KMS-11 (cell line): ENCODE measurements at regions not wholly inside any gene's neighbourhood (a gene's known extent, or its start where the extent isn't known, plus 50 kb on each side); places are given as distances from the start of the nearest gene placed in this dataset.

Experiments used
- H2AFZ ChIP-seq: fragments of 200-600 bp; sonication (generic); 2 replicates; pipeline ENCODE4 v1.6.1; 2016; ENCODE audit warnings: antibody characterized with exemption, mixed run types, low read depth
- H3K27ac ChIP-seq: fragments of 200-600 bp; sonication (generic); 2 replicates; pipeline ENCODE4 v1.6.1; 2016; ENCODE audit warnings: mild to moderate bottlenecking, mixed run types
- H3K27me3 ChIP-seq: fragments of 200-600 bp; sonication (generic); 2 replicates; pipeline ENCODE4 v1.6.1; 2017; ENCODE audit warnings: mild to moderate bottlenecking, low read depth, mixed run types, moderate library complexity; ENCODE audit not compliant: insufficient read depth
- H3K36me3 ChIP-seq: fragments of 200-600 bp; sonication (generic); 2 replicates; pipeline ENCODE4 v1.6.1; 2017; ENCODE audit warnings: mild to moderate bottlenecking, mixed run types; ENCODE audit not compliant: insufficient read depth
- H3K4me1 ChIP-seq: fragments of 200-600 bp; sonication (generic); 2 replicates; pipeline ENCODE4 v1.6.1; 2016; ENCODE audit warnings: mild to moderate bottlenecking, low read depth, mixed run types; ENCODE audit not compliant: poor library complexity, severe bottlenecking
- H3K4me2 ChIP-seq: fragments of 200-600 bp; sonication (generic); 2 replicates; pipeline ENCODE4 v1.7.0; 2016; ENCODE audit warnings: mild to moderate bottlenecking, mixed run types
- H3K4me3 ChIP-seq: fragments of 200-600 bp; sonication (generic); IDR thresholded peaks from 2 replicates; pipeline ENCODE4 v1.6.1; 2017; ENCODE audit warnings: low read depth, low read length, mixed read lengths; ENCODE audit not compliant: insufficient read depth
- H3K79me2 ChIP-seq: fragments of 200-600 bp; sonication (generic); 2 replicates; pipeline ENCODE4 v1.6.1; 2016; ENCODE audit warnings: low read depth, mixed run types; ENCODE audit not compliant: insufficient read depth
- H3K9ac ChIP-seq: fragments of 200-600 bp; sonication (generic); 2 replicates; pipeline ENCODE4 v1.6.1; 2016; ENCODE audit warnings: mild to moderate bottlenecking, mixed run types
- H4K20me1 ChIP-seq: fragments of 200-600 bp; sonication (generic); 2 replicates; pipeline ENCODE4 v1.6.1; 2016; ENCODE audit warnings: mild to moderate bottlenecking, mixed run types; ENCODE audit not compliant: insufficient read depth
- CTCF ChIP-seq: fragments of 200-600 bp; sonication (generic); conservative IDR thresholded peaks from 2 replicates; pipeline ENCODE4 v1.6.1; 2017; ENCODE audit warnings: low read depth, mild to moderate bottlenecking, antibody characterized with exemption, low read length, moderate library complexity, mixed read lengths

- H3K36me3 ChIP-seq, result no peaks in the 10 kb centered on the region
- H2AFZ ChIP-seq, result no peak overlapping the region
- TF ChIP-seq CTCF, result no peak
These were observed 248.5 kb downstream of the ATP23 start for GRCh38 chr12:58189893-58190292.

DNA sequence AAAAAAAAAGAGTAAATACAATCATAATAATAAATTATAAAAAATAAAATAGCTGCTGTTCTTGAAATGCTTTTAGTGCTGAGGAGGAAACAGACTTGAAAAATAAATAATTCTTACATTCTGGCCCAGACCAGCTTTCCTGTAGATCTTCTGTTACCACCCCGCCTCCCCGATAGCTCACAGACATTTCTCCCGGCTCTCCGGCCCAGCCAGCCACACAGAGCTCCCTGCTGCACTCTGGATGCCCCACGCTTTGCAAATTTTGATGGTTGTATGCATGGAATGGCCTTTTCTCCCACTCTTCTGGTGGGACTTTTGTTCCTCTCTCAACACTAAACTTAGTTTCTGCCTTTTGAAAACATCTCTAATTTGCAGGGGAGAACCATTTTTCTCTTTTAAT is 249.3 kb downstream of the ATP23 start:
- H3K4me3 ChIP-seq, result no peak overlapping the region
- H3K9ac ChIP-seq, result no peak overlapping the region
- H3K4me1 ChIP-seq, result no peaks in the 10 kb centered on the region
- H3K4me2 ChIP-seq, result no peak overlapping the region
- H3K27ac ChIP-seq, result no peak overlapping the region
- H3K27me3 ChIP-seq, result no peaks in the 10 kb centered on the region
- no peaks in the 10 kb centered on the region for H3K79me2 ChIP-seq
- no peaks in the 10 kb centered on the region for H4K20me1 ChIP-seq
- H2AFZ ChIP-seq, result no peak overlapping the region
- H3K36me3 ChIP-seq, result no peaks in the 10 kb centered on the region
- no peak for TF ChIP-seq CTCF

More at GRCh38 chr12:58189893-58190292, 248.5 kb downstream of the ATP23 start:
- Histone ChIP-seq H3K4me1 (no peaks in the 10 kb centered on the region), H3K4me2 (no peak overlapping the region), H3K27me3 (no peaks in the 10 kb centered on the region), H4K20me1 (no peaks in the 10 kb centered on the region), H3K4me3 (no peak overlapping the region), H3K27ac (no peak overlapping the region), H3K9ac (no peak overlapping the region), H3K79me2 (no peaks in the 10 kb centered on the region)

DNA sequence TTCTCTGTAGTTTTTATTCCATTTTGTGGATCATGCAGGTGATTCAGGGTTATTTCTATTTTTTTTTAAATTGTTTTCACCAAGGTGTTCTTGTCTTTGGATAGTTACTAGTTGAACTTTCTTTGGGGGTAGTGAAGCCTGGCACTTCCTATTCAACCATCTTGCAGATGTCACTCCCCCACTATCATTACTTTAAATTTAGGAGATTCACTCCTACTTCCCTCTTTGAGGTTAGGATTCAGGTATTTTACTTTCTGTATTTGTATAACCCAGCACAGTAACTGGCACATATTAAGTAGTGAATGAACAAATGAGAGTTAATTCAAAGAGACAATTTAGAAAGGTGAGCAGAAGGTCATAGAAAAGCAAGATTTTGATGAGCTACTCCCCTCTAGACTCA is 255.6 kb downstream of the ATP23 start:
- no peak for TF ChIP-seq CTCF
- no peaks in the 10 kb centered on the region for H3K36me3 ChIP-seq
- H3K79me2 ChIP-seq, result no peaks in the 10 kb centered on the region
- H3K4me2 ChIP-seq, result no peak overlapping the region
- H3K27me3 ChIP-seq, result no peaks in the 10 kb centered on the region
- H3K27ac ChIP-seq, result no peak overlapping the region
- H3K9ac ChIP-seq, result no peak overlapping the region
- H3K4me1 ChIP-seq, result no peaks in the 10 kb centered on the region
- H4K20me1 ChIP-seq, result no peaks in the 10 kb centered on the region
- H3K4me3 ChIP-seq, result no peak overlapping the region
- H2AFZ ChIP-seq, result no peak overlapping the region

DNA sequence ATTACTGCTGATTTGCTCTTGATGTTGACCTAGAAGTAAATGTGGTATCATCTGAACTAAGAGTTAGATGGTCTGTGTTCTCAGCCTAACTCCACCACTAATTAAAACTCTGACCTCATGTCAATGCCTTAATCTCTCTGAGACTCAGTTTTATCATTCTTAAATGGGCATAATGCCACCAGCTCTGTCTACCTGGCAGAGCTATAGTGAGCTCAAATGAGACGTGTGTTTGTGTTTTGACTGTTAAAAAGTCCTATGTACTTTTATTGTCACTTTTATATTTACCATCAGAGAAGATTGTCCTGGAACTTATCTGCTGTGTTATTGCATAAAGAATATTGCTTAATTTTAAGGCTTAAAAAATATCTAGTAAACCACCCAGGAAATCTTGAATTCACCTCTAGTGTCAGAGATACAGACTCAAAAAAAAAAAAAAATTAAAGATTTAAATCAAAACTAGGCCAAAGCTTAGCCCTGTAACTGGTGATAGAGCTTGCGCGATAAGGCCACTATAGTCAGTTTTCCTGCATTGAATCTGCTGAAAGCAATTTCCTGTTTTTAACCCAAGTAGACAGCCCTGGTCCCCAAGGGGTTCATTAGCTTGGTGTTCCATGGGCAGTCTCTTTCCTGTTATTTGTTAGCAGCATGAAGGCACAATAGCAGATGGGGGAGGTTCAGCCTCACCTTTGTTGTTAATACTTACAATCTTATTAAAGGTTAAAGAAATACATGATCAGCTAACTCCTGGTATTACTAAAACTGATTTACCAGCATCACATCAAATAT is 261.8 kb downstream of the ATP23 start:
- no peak overlapping the region for H2AFZ ChIP-seq
- H3K9ac ChIP-seq, result no peak overlapping the region
- H3K36me3 ChIP-seq, result no peaks in the 10 kb centered on the region
- H3K4me2 ChIP-seq, result no peak overlapping the region
- H3K27ac ChIP-seq, result no peak overlapping the region
- no peak for TF ChIP-seq CTCF
- no peak overlapping the region for H3K4me3 ChIP-seq
- H4K20me1 ChIP-seq, result no peaks in the 10 kb centered on the region
- no peaks in the 10 kb centered on the region for H3K27me3 ChIP-seq
- no peaks in the 10 kb centered on the region for H3K4me1 ChIP-seq
- no peaks in the 10 kb centered on the region for H3K79me2 ChIP-seq
